GOT3 (cell line): ENCODE measurements at regions not wholly inside any gene's neighbourhood (a gene's known extent, or its start where the extent isn't known, plus 50 kb on each side); places are given as distances from the start of the nearest gene placed in this dataset.

ENCODE experiments used
- DNase-seq: peaks from one replicate; lab custom pipeline; 2025; ENCODE audit warnings: mixed read lengths; lab: John Stamatoyannopoulos, UW

- no peak for DNase-seq
Measured at GRCh38 chrX:16451334-16451733, 198.6 kb upstream of the S100G start.

- no peak for DNase-seq
Measured at GRCh38 chrX:16454926-16455325, 195.0 kb upstream of the S100G start.

- DNase-seq, result no peak
Measured at GRCh38 chrX:16457239-16457638, 192.7 kb upstream of the S100G start.

GRCh38 chrX:16458208-16458607 is 191.8 kb upstream of the S100G start:
- no peak for DNase-seq

GRCh38 chrX:16459008-16459407 is 190.9 kb upstream of the S100G start:
- DNase-seq, result no peak

GRCh38 chrX:16461968-16462367 is 188.0 kb upstream of the S100G start:
- no peak for DNase-seq

GRCh38 chrX:16462912-16463311 is 187.0 kb upstream of the S100G start:
- no peak for DNase-seq

GRCh38 chrX:16464369-16464768 is 185.6 kb upstream of the S100G start:
- no peak for DNase-seq

GRCh38 chrX:16465081-16465876 is 184.7 kb upstream of the S100G start:
- no peak for DNase-seq

GRCh38 chrX:16466640-16467432 is 183.1 kb upstream of the S100G start:
- no peak for DNase-seq

- DNase-seq, result no peak
Measured at GRCh38 chrX:16469870-16470269, 180.1 kb upstream of the S100G start.

- DNase-seq, result no peak
Measured at GRCh38 chrX:16472345-16472744, 177.6 kb upstream of the S100G start.

GRCh38 chrX:16474511-16474910 is 175.4 kb upstream of the S100G start:
- DNase-seq, result no peak

- DNase-seq, result no peak
Measured at GRCh38 chrX:16476009-16476408, 173.9 kb upstream of the S100G start.

- DNase-seq, result no peak
Measured at GRCh38 chrX:16476692-16477091, 173.3 kb upstream of the S100G start.

- no peak for DNase-seq
Measured at GRCh38 chrX:16479206-16479869, 170.6 kb upstream of the S100G start.

- DNase-seq, result no peak
Measured at GRCh38 chrX:16480049-16480448, 169.9 kb upstream of the S100G start.

- DNase-seq, result peak; percentile 43
Measured at GRCh38 chrX:16484338-16484737, 165.6 kb upstream of the S100G start.

- DNase-seq, result no peak
Measured at GRCh38 chrX:16487620-16488385, 162.2 kb upstream of the S100G start.

- no peak for DNase-seq
Measured at GRCh38 chrX:16488959-16489358, 161.0 kb upstream of the S100G start.

- DNase-seq, result no peak
Measured at GRCh38 chrX:16491461-16491860, 158.5 kb upstream of the S100G start.

- no peak for DNase-seq
Measured at GRCh38 chrX:16496175-16496574, 153.8 kb upstream of the S100G start.
